HL-60 (cell line): ENCODE measurements at regions not wholly inside any gene's neighbourhood (a gene's known extent, or its start where the extent isn't known, plus 50 kb on each side); places are given as distances from the start of the nearest gene placed in this dataset.

Experiments
- DNase-seq, 2 experiments: peaks; one replicate each; pipeline ENCODE4 v3.0.0-alpha.2; 2010 to 2020; ENCODE audit warnings: low read depth in 1 of 2, low spot score in 1 of 2
- H3K27ac ChIP-seq: fragments of 250-450 bp; sonication (Bioruptor Pico); replicated peaks from 2 replicates; pipeline ENCODE4 v1.5.1; 2020; ENCODE audit warnings: mild to moderate bottlenecking, moderate library complexity
- H3K27me3 ChIP-seq: fragments of 250-450 bp; sonication (Bioruptor Pico); 2 replicates; pipeline ENCODE4 v1.5.1; 2021; ENCODE audit warnings: mild to moderate bottlenecking, moderate library complexity; ENCODE audit not compliant: insufficient read depth, poor library complexity, severe bottlenecking
- H3K4me3 ChIP-seq: replicated peaks from 2 replicates; pipeline ENCODE4 v1.5.1; 2011; ENCODE audit warnings: mild to moderate bottlenecking, control low read depth, low read length; ENCODE audit not compliant: insufficient read depth
- CTCF ChIP-seq: IDR thresholded peaks from one replicate; pipeline ENCODE4 v1.5.1; 2011; ENCODE audit warnings: low read length, control low read depth, inconsistent platforms; ENCODE audit not compliant: insufficient read depth
- GABPA ChIP-seq: IDR thresholded peaks from 2 replicates; pipeline ENCODE4 v1.6.1; 2012; ENCODE audit warnings: low read depth
- POLR2AphosphoS5 ChIP-seq: IDR thresholded peaks from 2 replicates; pipeline ENCODE4 v1.6.1; 2012; ENCODE audit warnings: low read depth
- SPI1 ChIP-seq: IDR thresholded peaks from 2 replicates; pipeline ENCODE4 v1.6.1; 2012; ENCODE audit warnings: low read depth, mild to moderate bottlenecking, borderline replicate concordance
- TF ChIP-seq, protein P1 (sequence below): IDR thresholded peaks from 2 replicates; pipeline ENCODE4 v1.6.1; 2012; ENCODE audit warnings: low read depth; ENCODE audit not compliant: insufficient replicate concordance

DNA sequence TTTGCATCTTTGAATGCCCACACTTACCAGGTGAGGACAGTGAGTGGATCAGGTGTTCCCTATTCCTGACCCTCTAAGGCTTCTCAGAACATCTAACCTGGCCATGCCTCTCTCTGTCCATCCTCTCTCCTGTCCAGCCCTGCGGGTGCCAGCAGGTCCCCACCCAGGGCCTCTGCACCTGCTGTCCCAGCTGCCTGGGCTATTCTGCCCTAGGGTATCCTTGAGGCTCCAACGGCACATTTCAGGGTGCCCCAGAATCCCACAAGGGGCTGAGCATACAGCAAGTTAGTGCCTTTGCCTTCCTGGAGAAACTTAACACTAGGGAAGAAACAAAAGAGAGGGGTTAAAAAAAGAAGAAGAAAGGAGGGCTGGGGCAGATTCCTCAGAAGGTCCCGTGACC lies 107.4 kb downstream of the UNCX start:
- H3K4me3 ChIP-seq: no peak overlapping the region
- no peak overlapping the region for H3K27ac ChIP-seq
- no peak for TF ChIP-seq GABPA
- no peak for TF ChIP-seq POLR2AphosphoS5
- no peak for TF ChIP-seq SPI1
- TF ChIP-seq, protein P1, sequence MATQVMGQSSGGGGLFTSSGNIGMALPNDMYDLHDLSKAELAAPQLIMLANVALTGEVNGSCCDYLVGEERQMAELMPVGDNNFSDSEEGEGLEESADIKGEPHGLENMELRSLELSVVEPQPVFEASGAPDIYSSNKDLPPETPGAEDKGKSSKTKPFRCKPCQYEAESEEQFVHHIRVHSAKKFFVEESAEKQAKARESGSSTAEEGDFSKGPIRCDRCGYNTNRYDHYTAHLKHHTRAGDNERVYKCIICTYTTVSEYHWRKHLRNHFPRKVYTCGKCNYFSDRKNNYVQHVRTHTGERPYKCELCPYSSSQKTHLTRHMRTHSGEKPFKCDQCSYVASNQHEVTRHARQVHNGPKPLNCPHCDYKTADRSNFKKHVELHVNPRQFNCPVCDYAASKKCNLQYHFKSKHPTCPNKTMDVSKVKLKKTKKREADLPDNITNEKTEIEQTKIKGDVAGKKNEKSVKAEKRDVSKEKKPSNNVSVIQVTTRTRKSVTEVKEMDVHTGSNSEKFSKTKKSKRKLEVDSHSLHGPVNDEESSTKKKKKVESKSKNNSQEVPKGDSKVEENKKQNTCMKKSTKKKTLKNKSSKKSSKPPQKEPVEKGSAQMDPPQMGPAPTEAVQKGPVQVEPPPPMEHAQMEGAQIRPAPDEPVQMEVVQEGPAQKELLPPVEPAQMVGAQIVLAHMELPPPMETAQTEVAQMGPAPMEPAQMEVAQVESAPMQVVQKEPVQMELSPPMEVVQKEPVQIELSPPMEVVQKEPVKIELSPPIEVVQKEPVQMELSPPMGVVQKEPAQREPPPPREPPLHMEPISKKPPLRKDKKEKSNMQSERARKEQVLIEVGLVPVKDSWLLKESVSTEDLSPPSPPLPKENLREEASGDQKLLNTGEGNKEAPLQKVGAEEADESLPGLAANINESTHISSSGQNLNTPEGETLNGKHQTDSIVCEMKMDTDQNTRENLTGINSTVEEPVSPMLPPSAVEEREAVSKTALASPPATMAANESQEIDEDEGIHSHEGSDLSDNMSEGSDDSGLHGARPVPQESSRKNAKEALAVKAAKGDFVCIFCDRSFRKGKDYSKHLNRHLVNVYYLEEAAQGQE: no peak
- TF ChIP-seq CTCF: no peak
- DNase-seq: no peak
- no peaks in the 10 kb centered on the region for H3K27me3 ChIP-seq

DNA sequence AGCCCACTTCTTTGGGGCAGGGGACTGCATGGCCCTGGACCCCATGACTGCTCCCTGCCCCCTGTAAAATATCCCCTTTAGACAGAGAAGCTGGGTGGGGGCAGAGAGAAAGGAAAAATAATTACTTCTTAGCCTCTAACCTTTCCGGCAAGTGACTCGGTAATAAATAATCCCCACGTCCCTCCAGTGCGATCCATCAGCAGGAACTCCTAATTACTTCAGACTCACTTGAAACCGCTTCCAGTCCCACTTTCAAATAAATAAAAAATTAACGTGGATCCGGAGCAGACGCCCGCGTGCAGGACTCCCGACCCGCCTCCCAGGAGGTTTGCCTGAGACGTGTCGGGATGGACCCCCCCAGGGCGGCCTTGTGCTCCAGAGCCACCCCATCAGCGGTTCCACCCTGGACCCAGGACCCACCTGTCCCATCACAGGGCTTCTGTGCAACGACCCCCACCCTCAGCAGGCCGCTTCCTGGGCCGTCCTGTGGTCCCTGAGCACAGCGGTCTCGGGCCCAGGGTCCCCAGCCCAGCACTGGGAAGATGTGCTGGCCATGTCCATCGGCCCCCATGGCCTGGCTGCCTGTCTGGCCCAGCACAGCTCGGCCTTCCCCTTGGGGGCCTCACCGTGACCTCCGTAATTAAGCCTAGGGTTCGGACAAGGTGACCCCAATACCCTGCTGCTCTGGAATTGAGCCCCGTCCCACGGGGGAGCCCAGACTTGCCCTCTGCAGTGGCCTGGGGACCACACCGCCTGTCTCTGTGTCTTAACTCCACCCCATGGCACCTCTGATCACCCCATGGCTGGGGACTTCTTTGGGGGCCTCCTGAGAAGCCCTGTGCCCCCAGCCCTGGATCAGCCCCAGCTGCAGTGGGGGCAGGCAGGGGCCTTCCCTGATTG lies 108.0 kb downstream of the UNCX start:
- DNase-seq: no peak
- H3K27ac ChIP-seq: no peak overlapping the region
- TF ChIP-seq GABPA: no peak
- TF ChIP-seq, protein P1: no peak
- no peak for TF ChIP-seq CTCF
- TF ChIP-seq SPI1: no peak
- TF ChIP-seq POLR2AphosphoS5: no peak
- H3K27me3 ChIP-seq: no peaks in the 10 kb centered on the region
- H3K4me3 ChIP-seq: no peak overlapping the region

DNA sequence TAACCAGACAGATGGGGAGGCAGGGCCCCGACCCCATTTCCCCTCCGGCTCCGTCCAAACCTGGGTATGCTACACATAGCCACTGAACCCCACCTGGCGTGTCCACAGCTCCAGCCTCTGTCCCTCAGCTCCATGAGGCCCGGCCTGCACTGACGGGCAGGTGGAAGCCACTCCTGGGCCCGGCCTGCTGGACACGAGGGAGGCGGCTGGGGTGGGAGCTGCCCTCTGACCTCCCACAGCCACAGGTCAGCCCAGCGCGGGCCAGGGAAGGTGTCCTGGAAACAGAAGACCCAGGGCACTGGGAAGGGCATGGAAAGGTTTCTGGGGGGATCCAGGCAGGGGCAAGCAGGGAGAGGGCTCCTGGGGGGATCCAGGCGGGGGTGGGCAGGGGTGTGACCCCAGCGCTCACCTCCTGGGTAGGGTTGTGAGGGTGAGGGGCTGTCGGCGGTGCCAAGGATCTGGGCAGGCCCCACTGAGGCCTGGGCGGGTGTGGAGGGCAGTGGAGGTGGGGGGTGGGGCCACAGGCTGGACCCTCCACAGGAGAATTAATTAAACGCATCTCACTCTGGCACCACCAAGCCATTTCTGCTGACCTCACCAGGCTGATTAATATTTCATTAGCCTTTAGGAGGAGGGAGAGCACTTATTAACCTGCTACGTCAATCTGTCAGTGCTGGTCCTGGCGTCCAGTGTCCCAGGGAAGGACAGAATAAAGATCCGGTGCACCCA lies 108.9 kb downstream of the UNCX start:
- no peaks in the 10 kb centered on the region for H3K27me3 ChIP-seq
- no peak for DNase-seq
- TF ChIP-seq, protein P1: no peak
- TF ChIP-seq CTCF (no peak), GABPA (no peak), SPI1 (no peak), POLR2AphosphoS5 (no peak)
- H3K27ac ChIP-seq: no peak overlapping the region
- no peak overlapping the region for H3K4me3 ChIP-seq
